GM18519 (cell line): ENCODE measurements at regions not wholly inside any gene's neighbourhood (a gene's known extent, or its start where the extent isn't known, plus 50 kb on each side); places are given as distances from the start of the nearest gene placed in this dataset.

Source experiments
- ATAC-seq: cut with Tn5 transposase; IDR thresholded peaks from one replicate; pipeline ENCODE4 v1.9.1; 2021; ENCODE audit warnings: mild to moderate bottlenecking, moderate library complexity; ENCODE audit not compliant: unreplicated experiment, low FRiP score

- ATAC-seq = no peak
Measured at GRCh38 chr5:153088538-153088937, 401.9 kb upstream of the GRIA1 start.

GRCh38 chr5:153094333-153094732 is 396.1 kb upstream of the GRIA1 start:
- no peak for ATAC-seq

GRCh38 chr5:153096381-153096780 is 394.1 kb upstream of the GRIA1 start:
- ATAC-seq = no peak

GRCh38 chr5:153099328-153099727 is 391.1 kb upstream of the GRIA1 start:
- ATAC-seq = no peak

GRCh38 chr5:153101235-153102180 is 389.0 kb upstream of the GRIA1 start:
- ATAC-seq = no peak

- ATAC-seq = no peak
Measured at GRCh38 chr5:153116916-153117315, 373.6 kb upstream of the GRIA1 start.

GRCh38 chr5:153118018-153118417 is 372.5 kb upstream of the GRIA1 start:
- ATAC-seq = no peak

- ATAC-seq = no peak
Measured at GRCh38 chr5:153122403-153122802, 368.1 kb upstream of the GRIA1 start.

- no peak for ATAC-seq
Measured at GRCh38 chr5:153130296-153130695, 360.2 kb upstream of the GRIA1 start.

- ATAC-seq = no peak
Measured at GRCh38 chr5:153135411-153135810, 355.1 kb upstream of the GRIA1 start.

- ATAC-seq = no peak
Measured at GRCh38 chr5:153136910-153137614, 353.4 kb upstream of the GRIA1 start.

- ATAC-seq = peak; percentile 89
Measured at GRCh38 chr5:153147891-153148623, 342.4 kb upstream of the GRIA1 start.

- no peak for ATAC-seq
Measured at GRCh38 chr5:153148624-153148976, 341.9 kb upstream of the GRIA1 start.

GRCh38 chr5:153151558-153151957 is 338.9 kb upstream of the GRIA1 start:
- no peak for ATAC-seq

- ATAC-seq = no peak
Measured at GRCh38 chr5:153153086-153153485, 337.4 kb upstream of the GRIA1 start.

GRCh38 chr5:153157156-153157555 is 333.3 kb upstream of the GRIA1 start:
- ATAC-seq = no peak

GRCh38 chr5:153158608-153159007 is 331.9 kb upstream of the GRIA1 start:
- no peak for ATAC-seq

- ATAC-seq = no peak
Measured at GRCh38 chr5:153159616-153160015, 330.9 kb upstream of the GRIA1 start.

GRCh38 chr5:153168241-153168640 is 322.2 kb upstream of the GRIA1 start:
- no peak for ATAC-seq

- no peak for ATAC-seq
Measured at GRCh38 chr5:153187503-153187902, 303.0 kb upstream of the GRIA1 start.

GRCh38 chr5:153206361-153206760 is 284.1 kb upstream of the GRIA1 start:
- no peak for ATAC-seq
